ENCODE measurements at regions not wholly inside any gene's neighbourhood (a gene's known extent, or its start where the extent isn't known, plus 50 kb on each side); places are given as distances from the start of the nearest gene placed in this dataset.
A peak's percentile ranks its signal among the peaks of the same experiment; 100 is the strongest.

GRCh38 chr16:54685682-54686081, 245.0 kb upstream of the IRX5 start:
- Histone ChIP-seq H3K27ac (ENCODE audit: low read depth in 1 of 2, low read length in 1 of 2) (no peak overlapping the region), H3K4me3 (no peak overlapping the region), H3K9ac (ENCODE audit: insufficient read depth in 1 of 2, low read length in 2 of 2) (no peak overlapping the region), H3K27me3 (ENCODE audit: control insufficient read depth in 3 of 3, insufficient read depth in 3 of 3, low read length in 2 of 3) (peaks cover 0 to 6% (median 0%) of the 10 kb centered on the region in 3 donors), H3K9me3 (ENCODE audit: control insufficient read depth in 4 of 4, insufficient read depth in 3 of 4, low read length in 3 of 4) (no peaks in the 10 kb centered on the region), H3K36me3 (ENCODE audit: control insufficient read depth in 4 of 4, insufficient read depth in 4 of 4, low read length in 4 of 4) (no peaks in the 10 kb centered on the region), H3K4me1 (ENCODE audit: control insufficient read depth in 5 of 5, insufficient read depth in 5 of 5, low read length in 5 of 5) (no peaks in the 10 kb centered on the region)
- ATAC-seq (ENCODE audit: insufficient read depth, low FRiP score): no peak
- no peak for DNase-seq
- TF ChIP-seq, protein P1, sequence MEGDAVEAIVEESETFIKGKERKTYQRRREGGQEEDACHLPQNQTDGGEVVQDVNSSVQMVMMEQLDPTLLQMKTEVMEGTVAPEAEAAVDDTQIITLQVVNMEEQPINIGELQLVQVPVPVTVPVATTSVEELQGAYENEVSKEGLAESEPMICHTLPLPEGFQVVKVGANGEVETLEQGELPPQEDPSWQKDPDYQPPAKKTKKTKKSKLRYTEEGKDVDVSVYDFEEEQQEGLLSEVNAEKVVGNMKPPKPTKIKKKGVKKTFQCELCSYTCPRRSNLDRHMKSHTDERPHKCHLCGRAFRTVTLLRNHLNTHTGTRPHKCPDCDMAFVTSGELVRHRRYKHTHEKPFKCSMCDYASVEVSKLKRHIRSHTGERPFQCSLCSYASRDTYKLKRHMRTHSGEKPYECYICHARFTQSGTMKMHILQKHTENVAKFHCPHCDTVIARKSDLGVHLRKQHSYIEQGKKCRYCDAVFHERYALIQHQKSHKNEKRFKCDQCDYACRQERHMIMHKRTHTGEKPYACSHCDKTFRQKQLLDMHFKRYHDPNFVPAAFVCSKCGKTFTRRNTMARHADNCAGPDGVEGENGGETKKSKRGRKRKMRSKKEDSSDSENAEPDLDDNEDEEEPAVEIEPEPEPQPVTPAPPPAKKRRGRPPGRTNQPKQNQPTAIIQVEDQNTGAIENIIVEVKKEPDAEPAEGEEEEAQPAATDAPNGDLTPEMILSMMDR (IDR thresholded peaks at IDR 0.05; ENCODE audit: control extremely low read depth, extremely low read depth): no peak

GRCh38 chr16:54679531-54679930, 251.1 kb upstream of the IRX5 start:
- 88 to 89% methylated on average over 4 of the region's 4 CpGs for WGBS, 2 donors
- TF ChIP-seq, protein P1 (IDR thresholded peaks at IDR 0.05; ENCODE audit: control extremely low read depth, extremely low read depth): no peak
- H3K27me3 ChIP-seq (ENCODE audit: control insufficient read depth in 3 of 3, insufficient read depth in 3 of 3, low read length in 2 of 3): peaks cover 0 to 4% (median 0%) of the 10 kb centered on the region in 3 donors
- no peak for DNase-seq
- no peak overlapping the region for H3K27ac ChIP-seq (ENCODE audit: low read depth in 1 of 2, low read length in 1 of 2)
- H3K36me3 ChIP-seq (ENCODE audit: control insufficient read depth in 4 of 4, insufficient read depth in 4 of 4, low read length in 4 of 4): no peaks in the 10 kb centered on the region
- no peaks in the 10 kb centered on the region for H3K4me1 ChIP-seq (ENCODE audit: control insufficient read depth in 5 of 5, insufficient read depth in 5 of 5, low read length in 5 of 5)
- no peak for ATAC-seq (ENCODE audit: insufficient read depth, low FRiP score)
- no peak overlapping the region for H3K4me3 ChIP-seq
- no peak overlapping the region for H3K9ac ChIP-seq (ENCODE audit: insufficient read depth in 1 of 2, low read length in 2 of 2)
- no peaks in the 10 kb centered on the region for H3K9me3 ChIP-seq (ENCODE audit: control insufficient read depth in 4 of 4, insufficient read depth in 3 of 4, low read length in 3 of 4)

DNA sequence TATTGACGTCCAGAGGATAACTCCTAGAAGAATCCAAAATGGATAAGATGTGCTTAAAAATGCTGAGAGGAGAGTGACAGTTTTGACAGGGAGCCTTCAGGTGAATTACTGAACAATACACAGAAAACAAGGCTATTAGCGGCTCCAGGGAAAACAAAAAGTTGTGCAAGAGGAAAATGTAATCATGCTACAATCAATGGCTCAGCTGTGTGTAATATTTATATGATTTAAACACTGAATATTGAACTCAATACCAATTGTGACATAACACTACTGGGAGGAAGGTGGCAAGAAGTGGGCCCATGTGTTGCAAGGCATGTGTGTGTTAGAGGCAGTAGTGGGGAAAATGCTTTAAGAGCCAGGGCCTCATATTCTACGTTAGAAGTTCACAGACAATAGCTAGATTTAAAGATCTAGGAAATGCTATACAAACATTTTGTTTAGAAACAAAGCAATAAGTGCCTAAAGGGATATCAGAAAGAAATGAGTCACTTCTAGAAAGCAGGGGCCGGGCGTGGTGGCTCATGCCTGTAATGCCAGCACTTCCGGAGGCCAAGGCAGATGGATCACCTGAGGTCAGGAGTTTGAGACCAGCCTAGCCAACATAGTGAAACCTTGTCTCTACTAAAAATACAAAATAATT, 253.2 kb upstream of the IRX5 start:
- Histone ChIP-seq H3K36me3 (ENCODE audit: control insufficient read depth in 4 of 4, insufficient read depth in 4 of 4, low read length in 4 of 4) (no peaks in the 10 kb centered on the region), H3K9ac (ENCODE audit: insufficient read depth in 1 of 2, low read length in 2 of 2) (no peak overlapping the region), H3K4me3 (no peak overlapping the region), H3K27ac (ENCODE audit: low read depth in 1 of 2, low read length in 1 of 2) (no peak overlapping the region), H3K9me3 (ENCODE audit: control insufficient read depth in 4 of 4, insufficient read depth in 3 of 4, low read length in 3 of 4) (no peaks in the 10 kb centered on the region), H3K4me1 (ENCODE audit: control insufficient read depth in 5 of 5, insufficient read depth in 5 of 5, low read length in 5 of 5) (no peaks in the 10 kb centered on the region), H3K27me3 (ENCODE audit: control insufficient read depth in 3 of 3, insufficient read depth in 3 of 3, low read length in 2 of 3) (no peaks in the 10 kb centered on the region)
- ATAC-seq (ENCODE audit: insufficient read depth, low FRiP score) (no peak), DNase-seq (peak in 1 of 3 donors; percentile 29)
- TF ChIP-seq, protein P1 (IDR thresholded peaks at IDR 0.05; ENCODE audit: control extremely low read depth, extremely low read depth): no peak
- WGBS, 2 donors: 80 to 86% methylated on average over 6 of the region's 6 CpGs

DNA sequence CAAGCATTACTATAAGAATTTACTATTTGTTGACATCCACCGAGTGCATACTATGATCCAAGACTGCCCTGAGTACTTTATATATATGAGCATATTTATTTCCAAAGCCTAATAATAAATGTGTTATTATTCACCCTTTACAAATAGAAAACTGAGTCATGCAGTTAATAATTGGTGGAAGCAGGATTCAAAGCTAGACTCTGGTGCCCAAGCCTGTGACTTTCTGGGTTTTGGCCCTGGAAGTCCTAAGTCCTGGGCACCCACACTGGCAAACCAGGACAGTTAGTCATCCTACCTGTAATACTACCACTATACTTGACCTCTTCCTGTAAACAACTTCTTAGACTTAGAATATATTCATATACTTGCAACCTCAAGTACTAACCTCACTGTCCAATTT, 257.4 kb upstream of the IRX5 start:
- TF ChIP-seq, protein P1 (IDR thresholded peaks at IDR 0.05; ENCODE audit: control extremely low read depth, extremely low read depth): no peak
- WGBS, 2 donors: 90 to 92% methylated on average over 1 of the region's 1 CpG
- DNase-seq: no peak

More for the DNA sequence above, 257.4 kb upstream of the IRX5 start:
- Histone ChIP-seq H3K4me3 (no peak overlapping the region), H3K4me1 (ENCODE audit: control insufficient read depth in 5 of 5, insufficient read depth in 5 of 5, low read length in 5 of 5) (no peaks in the 10 kb centered on the region), H3K9ac (ENCODE audit: insufficient read depth in 1 of 2, low read length in 2 of 2) (no peak overlapping the region), H3K27ac (ENCODE audit: low read depth in 1 of 2, low read length in 1 of 2) (no peak overlapping the region), H3K27me3 (ENCODE audit: control insufficient read depth in 3 of 3, insufficient read depth in 3 of 3, low read length in 2 of 3) (no peaks in the 10 kb centered on the region), H3K9me3 (ENCODE audit: control insufficient read depth in 4 of 4, insufficient read depth in 3 of 4, low read length in 3 of 4) (peaks cover 0 to 8% (median 2%) of the 10 kb centered on the region in 4 donors), H3K36me3 (ENCODE audit: control insufficient read depth in 4 of 4, insufficient read depth in 4 of 4, low read length in 4 of 4) (no peaks in the 10 kb centered on the region)
- no peak for ATAC-seq (ENCODE audit: insufficient read depth, low FRiP score)
